ENCODE measurements at regions not wholly inside any gene's neighbourhood (a gene's known extent, or its start where the extent isn't known, plus 50 kb on each side); places are given as distances from the start of the nearest gene placed in this dataset.

- TF ChIP-seq CTCF (IDR thresholded peaks at IDR 0.05; ENCODE audit: borderline replicate concordance, extremely low read depth, low read length, poor library complexity, severe bottlenecking), result no peak
- TF ChIP-seq EZH2 (IDR thresholded peaks at IDR 0.05; ENCODE audit: borderline replicate concordance, low read depth, low read length, severe bottlenecking), result no peak
These were observed 197.3 kb upstream of the TWIST2 start for GRCh38 chr2:238650536-238650935.

Measured in DND-41 (cell line).